ENCODE measurements at regions not wholly inside any gene's neighbourhood (a gene's known extent, or its start where the extent isn't known, plus 50 kb on each side); places are given as distances from the start of the nearest gene placed in this dataset.
A peak's percentile ranks its signal among the peaks of the same experiment; 100 is the strongest.

DNA sequence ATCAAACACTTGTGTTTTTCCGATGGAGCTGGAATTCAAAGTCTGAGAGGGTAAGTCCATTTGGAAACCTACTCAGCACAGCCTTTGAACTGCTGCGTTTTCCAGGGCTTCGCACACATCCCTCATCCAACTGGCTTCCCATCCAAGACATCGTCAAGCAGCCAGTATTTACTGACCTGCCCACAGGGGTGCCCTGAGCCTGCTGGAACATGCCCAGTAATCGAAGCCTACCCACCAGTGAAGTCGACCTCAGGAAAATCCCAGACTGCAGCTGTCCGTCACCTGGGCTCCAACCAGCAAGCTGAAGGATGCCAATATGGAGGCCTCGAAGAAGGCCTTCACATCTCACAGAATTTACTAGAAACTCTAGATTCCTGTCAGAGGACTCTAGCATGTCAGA lies 261.6 kb downstream of the PLPP3 start:
- DNase-seq (ENCODE audit: low read depth), result no peak

DNA sequence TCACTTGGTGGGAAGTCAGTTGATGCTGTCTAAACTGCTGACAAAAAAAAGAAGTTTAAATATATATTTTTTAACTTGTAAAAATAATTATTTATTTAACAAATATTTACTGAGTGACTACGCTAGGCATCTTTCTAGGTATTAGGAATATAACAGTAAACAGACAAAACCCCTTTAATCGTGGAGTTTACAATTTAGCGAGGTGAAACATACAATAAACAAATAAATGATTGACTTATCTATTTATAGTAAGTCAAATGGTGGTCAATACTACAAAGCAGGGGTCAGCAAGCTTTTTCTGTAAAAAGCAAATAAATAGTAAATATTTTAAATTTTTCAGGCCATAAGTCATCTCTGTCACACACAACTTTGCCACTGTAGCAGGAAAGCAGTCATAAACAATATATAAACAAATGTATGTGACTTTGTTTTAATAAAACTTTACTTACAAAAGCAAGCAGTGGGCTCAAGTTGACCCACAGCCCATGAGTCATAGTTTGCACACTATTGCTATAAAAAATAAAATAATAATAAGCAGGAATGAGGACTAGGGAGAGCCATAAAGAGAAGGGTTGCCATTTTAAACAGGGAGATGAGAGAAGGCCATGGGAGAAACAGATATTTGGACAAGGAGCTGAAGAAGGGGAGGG lies 263.9 kb downstream of the PLPP3 start:
- DNase-seq (ENCODE audit: low read depth), result no peak

DNA sequence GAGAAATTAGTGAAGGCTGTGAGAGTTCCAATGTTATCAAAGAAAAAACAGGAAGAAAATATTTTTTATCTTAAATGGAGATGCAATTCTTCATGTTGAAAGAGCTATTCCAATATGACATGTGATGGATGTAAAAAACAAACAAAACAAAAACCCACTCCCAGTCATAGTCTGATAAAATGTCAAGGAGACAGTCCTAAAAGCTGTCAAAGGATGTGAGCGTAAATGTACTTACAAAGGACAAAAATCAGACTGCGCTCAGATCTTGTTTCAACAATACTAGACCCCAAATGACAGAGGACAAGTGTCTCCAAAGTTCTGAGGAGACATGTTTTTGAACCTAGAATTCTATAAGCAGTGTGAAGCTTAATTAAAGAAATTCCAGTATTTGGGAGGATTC lies 265.8 kb downstream of the PLPP3 start:
- DNase-seq (ENCODE audit: low read depth), result no peak

DNA sequence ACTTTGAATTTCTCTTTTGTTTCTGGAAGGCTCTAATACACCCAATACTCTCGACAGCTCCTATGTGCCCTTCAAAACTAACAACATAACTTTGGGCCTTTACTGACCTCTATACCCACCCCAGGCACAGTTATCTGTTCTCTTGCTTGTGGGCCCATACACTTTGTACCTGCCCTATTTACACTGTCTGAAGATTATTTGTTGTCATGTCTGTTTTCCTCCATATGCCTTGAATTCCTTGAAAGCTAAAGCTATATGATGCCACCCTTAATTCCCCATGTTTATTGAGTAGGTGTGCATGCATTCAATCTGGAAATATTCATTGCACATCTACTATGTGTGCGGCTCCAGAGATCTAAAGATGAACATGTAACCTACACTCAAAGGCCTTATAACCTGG lies 267.6 kb downstream of the PLPP3 start:
- no peak for DNase-seq (ENCODE audit: low read depth)

DNA sequence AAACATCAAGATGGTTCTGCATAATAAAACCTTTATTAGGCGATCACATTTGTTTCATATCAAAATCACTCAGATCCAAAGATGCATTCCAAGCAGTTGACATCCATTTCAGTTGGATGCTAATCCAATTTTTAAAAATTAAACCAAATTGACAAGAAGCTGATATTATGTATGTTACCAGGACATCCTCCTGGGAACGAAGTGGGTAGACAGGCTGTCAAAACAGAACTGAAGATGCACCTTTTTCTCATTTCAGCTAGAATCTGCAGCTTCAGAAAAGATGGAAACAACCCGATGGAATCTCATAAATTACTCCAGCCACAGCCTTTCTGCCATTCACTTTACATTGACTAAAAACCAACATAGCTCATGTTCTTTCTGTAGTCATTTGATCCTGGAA lies 268.4 kb downstream of the PLPP3 start:
- DNase-seq (ENCODE audit: low read depth), result no peak

DNA sequence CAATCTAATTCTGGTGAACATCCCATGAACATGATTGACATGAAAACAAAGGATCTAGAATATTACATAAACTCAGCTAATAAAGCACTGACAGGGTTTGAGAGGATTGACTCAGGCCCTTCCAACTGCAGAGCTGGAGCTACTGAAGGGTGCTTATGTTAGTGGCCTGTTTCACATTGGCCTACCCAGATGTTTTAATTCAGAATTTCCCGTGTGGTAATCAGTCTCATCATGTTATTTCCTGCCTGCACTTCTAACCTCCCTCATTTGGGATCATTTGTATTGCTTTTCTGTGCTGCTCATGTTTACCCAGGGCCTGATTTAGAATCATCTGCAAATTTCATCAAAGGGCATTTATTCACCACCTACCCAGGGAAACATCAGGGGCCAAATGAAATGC lies 270.3 kb downstream of the PLPP3 start:
- DNase-seq (ENCODE audit: low read depth), result no peak

DNA sequence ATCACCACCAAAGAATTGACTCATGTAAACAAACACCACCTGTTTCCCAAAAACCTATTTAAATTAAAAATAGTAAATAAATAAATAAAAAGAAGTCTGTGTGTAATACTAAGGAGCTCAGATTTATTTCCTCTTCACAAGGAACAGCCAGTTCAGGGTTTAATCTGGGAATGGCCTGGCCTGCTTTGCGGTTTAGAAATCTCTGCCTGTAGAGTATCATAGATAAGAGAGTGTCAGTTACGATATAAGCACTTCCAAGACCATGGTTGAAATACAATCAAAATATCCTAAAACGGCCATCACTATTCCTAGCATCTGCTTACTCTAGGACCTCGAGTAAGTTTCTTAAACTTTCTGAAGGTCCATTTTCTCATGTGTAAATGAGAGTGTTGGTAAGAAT lies 274.4 kb downstream of the PLPP3 start:
- no peak for DNase-seq (ENCODE audit: low read depth)

DNA sequence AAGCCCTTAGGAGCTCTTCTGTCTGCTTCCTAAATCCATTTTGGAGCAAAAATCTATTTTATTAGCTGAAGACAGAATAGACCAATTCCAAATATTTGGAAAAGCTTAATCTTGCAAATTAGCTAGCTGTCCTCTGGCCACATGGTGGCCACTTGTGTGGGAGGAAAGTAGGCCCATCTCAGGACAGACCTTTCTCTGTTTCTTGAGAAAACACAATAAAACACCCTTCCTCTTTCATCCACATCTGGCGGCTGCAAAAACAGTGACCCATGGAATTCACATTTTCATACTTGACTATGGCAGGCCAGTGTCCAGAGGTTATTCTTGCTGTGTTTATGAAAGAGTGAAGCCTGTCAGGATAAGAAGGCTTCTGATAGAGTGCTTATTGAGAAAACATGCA lies 275.6 kb downstream of the PLPP3 start:
- DNase-seq (ENCODE audit: low read depth), result no peak

DNA sequence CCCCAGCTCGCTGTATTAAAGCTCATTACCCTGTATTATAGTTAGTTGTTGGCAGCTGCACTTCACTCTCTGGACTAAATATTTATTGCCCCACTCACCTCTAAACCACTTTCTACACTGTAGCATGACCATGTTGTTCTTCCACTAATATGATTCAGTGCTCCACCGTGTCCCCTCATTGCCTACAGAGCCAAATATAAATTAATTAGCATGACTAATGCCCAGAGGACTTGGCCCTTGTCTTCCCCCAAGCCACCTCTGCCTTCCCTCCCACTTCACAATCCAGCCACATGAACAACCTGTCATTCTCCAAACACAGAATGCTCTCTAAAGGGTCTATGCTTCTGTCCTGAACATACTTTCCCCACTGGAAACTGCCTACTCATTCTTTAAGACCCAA lies 276.5 kb downstream of the PLPP3 start:
- peak; percentile 45 for DNase-seq (ENCODE audit: low read depth)

DNA sequence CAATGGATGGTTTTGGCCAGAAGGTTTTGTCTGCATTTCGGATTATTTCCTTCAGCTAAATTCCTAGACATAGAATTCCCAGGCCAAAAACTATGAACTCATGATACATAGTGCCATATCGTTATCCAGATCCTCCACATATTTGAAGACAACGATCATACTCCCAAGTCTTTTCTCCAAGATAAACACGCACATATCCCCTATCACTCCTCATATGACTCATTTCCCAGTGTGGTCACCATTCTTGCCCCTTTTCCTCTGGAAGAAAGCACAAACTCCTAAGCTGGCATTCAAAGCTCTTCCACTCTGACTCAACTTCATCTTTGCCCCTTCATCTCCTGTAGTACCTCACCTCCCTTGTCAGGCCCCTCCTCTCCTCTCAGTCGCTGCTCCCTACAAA lies 277.6 kb downstream of the PLPP3 start:
- peak; percentile 15 for DNase-seq (ENCODE audit: low read depth)

DNA sequence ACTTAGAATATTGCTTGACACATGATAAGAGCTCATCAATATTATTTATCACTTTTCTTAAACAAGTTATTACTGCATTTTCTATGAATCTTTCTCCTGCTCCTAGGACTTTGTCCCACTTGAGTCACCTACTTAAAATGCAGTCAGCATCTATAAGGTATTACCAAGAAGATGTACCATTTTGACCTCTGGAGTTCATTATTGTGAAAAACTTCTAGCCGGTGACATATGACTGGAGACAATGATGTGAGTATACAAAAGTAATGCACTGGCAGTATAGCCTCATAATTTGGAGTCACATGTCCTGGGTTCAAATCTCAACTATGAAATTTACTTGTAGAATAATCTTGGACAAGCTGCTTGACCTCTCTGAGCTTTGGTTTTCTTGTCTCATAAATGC lies 278.5 kb downstream of the PLPP3 start:
- DNase-seq (ENCODE audit: low read depth), result no peak

DNA sequence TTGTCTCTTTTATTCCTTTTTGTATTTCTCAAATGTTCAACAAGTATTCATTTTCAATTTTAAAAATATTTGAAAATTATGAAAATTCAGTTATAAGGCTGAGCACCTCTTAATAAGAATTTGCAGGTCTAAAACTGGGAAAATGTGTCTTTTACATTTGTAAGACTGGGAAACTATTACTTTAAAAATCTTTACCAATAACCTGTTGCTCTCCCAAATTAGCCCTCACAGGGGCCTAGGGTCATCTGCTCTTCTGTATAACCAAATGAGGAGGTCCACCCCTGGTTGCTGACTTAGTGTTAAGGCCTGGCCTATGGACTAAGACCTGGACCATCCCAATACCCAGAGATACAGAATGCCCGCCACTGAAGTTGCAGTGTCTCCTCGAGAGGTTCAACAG lies 280.5 kb downstream of the PLPP3 start:
- DNase-seq (ENCODE audit: low read depth), result no peak

DNA sequence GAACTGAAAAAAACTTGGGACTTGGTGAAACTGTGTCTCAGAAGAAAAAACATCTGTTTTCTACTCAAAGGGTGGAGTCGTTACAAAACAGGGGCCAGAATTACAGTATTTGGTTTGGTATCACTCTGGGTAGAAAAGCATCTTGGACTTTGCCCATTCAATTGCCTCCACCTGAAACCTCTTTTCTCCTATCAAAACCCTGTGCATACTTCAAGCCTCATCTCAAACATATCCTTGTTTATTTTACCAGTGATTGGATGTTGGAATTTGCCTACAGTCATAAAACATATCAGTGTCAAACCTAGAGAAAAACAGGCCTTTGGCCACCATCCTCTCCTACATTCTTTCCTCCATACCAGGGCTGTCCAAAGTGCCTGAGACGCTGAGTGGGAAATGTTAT lies 281.5 kb downstream of the PLPP3 start:
- DNase-seq (ENCODE audit: low read depth), result no peak

DNA sequence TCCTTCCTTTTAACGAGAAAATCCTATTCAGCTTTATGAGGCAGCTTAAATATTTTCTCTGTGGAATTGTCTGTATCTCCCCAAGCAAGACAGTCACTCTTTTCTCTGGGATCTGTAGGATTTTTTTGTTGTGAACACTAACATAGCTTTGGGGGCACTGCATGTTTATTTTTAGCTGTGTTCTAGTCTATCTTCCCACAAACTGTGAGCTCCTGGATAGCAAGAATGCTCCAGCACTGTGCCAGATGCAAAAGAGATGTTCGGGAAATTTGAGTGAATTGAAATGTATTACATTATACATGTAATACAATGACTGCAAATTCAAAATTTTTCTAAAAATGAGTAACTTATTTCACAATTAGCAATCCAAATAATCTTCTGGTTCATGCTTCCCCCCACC lies 282.2 kb downstream of the PLPP3 start:
- peak; percentile 17 for DNase-seq (ENCODE audit: low read depth)

DNA sequence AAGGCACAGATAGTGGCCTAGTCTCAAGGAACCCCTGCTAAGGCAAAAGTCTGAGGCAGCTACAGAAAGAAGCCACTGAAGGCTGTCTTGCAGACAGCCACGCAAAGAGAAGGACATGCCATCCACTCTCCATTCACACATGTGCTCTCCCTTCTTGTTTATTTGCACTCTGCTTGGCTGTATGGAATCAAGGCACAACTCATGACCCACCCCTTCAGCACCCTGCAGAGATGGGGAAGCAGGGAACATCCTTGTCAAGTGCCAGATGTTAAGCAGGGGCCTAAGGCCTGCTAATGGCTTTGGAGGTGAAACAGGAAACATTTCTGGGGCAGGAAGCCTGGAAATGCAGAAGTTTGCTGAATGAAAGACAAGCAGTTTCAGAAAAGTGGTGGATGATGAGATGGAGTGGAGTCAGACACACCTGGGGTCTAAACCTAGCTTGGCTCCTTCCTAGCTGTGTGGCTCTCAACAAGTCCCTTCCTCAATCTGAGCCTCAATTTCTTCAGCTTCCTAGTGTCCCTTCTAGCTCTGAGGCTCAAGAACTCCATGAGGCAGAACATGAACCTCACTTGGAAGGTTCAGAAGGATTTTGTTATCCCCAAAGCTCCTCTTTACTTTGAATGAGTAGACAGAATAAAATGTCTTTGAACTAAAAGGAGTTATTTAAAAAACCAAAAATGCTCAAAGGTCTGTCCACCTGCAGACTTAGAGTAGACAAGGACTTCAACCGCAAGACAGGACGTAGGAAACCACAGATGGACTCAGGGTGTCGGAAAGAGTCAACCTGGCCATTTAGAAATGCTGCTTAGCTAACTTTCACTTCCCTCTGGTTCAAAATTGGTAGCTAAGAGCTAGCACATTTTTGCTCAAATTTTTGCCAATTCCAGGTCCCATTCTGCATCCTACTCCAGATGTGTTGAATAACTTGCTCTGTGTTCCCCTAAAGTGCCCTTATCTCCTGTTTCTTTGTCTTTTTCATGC lies 283.1 kb downstream of the PLPP3 start:
- DNase-seq (ENCODE audit: low read depth), result no peak

DNA sequence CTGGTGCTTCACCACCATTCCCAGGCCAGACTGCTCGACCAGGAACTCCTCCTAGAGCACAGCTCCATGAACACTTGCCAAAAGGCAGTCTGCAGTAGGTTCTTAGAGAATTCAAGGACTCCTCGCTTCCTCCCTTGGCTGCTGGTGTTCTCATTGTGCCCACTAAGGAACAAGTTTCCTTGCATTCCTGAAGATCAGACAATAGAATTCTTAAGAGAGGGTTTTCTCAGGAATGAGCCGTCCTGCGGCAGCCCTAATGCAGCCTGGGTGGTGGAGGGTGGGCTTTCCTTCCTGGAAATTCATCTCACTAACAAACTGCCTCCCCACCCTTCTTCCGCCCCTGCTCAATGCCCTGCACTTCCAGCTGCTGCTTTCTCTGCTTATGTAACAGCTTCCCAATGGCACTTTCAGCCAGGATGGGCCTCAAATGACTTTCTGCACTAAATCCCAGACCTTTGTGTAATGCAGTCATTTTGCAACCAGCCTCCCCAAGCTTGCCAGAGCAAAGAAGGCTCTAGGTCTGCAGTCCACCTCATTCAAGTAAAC lies 287.9 kb downstream of the PLPP3 start:
- DNase-seq (ENCODE audit: low read depth), result no peak

DNA sequence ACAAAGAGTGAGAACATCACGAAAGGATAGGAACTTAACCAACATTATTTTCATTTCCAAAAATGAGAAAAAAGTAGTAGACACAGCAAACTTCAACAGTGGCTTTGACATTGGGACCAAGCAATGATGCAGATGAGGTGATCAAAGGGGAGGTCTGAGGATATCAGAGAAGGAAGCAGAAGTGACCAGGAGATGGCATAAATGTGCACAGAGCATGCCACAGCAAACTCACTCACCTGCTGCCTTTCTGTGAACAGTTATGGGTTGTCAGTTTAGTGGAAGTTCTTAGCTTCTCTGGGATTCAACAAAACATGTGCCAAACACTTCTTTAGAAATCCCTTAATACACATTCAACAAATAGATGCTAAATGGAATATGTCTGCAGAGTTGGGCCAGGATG lies 290.1 kb downstream of the PLPP3 start:
- DNase-seq (ENCODE audit: low read depth), result no peak

DNA sequence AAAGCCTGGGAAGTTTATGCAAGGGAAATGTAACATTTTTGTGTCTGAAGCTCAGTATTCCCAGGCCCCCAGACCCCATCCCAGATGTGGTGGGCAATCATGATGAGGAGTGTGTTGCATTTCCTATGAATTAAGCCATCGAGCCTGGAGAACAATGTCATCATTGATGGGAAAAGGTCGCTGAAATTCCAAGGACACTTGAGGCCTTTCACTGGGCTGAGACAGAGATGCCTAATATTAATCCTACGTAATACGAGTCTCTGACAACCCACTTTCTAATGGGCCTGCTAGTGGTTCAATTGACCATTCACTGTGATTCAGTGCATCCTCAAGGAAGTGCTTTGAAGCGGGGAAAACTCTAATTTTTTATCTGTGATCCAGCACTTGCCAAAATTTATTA lies 291.6 kb downstream of the PLPP3 start:
- DNase-seq (ENCODE audit: low read depth), result no peak

DNA sequence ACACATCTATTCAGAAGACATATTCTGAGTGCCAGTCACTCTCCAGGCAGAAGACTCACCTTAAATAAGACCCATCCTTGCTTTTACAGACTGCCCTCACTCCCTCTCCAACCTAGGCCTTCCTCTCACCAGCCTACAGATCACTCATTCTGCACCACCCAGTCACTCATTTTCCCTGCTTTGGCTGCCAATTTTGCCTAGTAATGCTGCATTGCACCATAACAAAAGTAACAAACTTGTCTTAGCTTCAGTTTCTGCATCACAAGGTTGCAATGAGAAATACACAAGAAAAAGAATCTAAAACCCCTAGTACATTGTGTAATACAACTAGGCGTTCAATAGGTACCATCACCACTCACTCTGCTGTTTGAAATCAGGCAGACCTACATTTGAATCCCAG lies 292.4 kb downstream of the PLPP3 start:
- DNase-seq (ENCODE audit: low read depth), result no peak

DNA sequence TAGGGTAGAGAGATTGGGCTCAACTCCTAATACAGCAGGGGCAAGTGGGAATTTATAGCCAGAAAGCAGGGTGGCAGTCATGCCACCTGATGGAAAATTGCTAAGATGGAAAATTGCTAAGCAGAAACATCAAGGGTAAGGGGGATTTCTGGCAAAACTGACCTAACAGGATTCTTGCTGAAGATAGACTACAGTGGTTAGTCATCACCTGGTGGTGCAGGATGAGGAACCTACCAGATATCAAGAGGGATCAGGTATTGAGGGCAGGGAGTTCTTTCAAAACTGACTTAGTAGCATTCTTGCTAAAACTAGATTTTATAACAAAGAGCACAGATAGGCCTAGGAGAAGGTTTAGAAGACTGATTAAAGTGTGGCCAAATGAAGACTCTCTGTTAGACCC lies 292.9 kb downstream of the PLPP3 start:
- no peak for DNase-seq (ENCODE audit: low read depth)

DNA sequence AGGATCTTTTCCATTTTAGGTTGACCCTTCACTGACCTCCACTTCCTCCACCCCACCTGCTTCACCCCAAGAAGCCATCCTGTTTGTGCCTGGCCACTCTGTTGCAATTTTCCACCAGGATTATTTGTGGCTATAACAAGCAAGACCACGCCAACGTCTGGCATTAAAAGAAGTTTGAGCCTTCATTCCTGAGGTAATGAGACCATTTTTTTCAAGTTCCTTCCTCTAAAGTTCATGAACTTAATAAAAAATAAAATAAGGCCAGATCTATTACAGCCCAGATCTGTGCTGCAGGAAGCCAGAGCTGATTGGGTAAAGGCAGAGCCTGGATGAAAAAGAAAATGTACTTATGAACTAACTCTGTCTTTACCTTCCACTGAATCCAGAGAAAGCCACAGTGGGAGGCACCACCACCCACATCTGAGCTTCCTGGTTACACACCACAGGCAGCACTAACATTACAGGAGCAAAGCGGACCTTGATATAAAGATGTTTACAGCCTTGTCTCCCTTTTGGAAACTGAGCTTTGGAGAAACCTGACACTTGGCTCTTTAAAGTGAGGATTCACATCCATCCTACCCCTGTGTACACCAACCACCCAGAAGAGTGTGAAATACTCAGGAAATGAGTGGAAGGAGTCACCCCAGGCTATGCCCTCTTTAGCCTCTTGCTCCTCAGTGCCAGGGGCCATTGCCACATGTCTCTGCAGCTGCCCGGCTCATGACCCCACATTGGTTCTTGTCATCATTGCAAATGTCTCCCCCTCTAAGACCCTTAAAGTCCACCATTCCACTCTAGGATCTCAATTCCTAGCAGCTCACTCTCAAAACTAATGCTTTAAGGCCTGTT lies 293.6 kb downstream of the PLPP3 start:
- peak; percentile 14 for DNase-seq (ENCODE audit: low read depth)

DNA sequence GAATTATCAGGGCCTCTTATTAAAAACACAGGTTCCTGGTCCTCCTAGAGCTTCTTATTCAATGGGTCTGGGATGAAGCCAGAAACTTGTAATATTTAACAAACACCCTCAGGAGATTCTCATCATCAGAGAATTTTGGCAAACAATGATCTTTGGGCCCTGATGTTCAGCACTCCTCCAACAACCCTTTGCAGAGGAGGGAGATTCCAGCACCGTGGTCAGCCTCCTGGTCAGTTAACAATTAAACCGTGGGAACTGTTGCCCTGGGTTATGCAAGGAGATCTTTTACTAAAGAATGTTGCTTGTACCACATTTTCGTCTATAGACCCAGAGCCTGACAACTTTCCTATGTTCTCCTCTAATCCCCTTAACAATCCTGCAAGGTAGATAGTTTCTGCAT lies 294.4 kb downstream of the PLPP3 start:
- peak; percentile 37 for DNase-seq (ENCODE audit: low read depth)
